ENCODE measurements at regions not wholly inside any gene's neighbourhood (a gene's known extent, or its start where the extent isn't known, plus 50 kb on each side); places are given as distances from the start of the nearest gene placed in this dataset.

DNA sequence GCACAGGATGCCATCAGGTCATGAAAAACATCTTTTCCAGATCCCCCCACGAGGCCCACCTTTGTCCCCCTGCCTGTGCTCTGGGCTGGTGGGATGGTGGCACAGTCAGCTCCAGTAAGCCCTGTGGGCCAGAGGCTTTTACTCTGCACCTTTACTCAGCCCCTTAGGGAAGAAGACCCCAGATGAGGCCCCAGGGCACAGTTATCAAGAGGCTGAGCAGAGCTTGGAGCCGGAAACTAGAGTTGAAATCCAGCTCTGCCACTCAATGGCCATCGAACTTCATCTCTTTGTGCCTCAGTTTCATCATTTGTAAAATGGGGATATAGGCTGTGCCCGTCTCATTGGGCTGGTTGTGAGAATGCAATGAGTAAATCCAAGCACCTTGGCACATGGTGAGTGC, 81.7 kb upstream of the TOX2 start:
- DNase-seq (ENCODE audit: low spot score) (no peak), ATAC-seq (no peak), FAIRE-seq (no peak)
- Histone ChIP-seq H3K36me3 (replicated peaks in 1 of 2; ENCODE audit: control insufficient read depth in 1 of 2, insufficient read depth in 2 of 2, low read length in 2 of 2) (no peaks in the 10 kb centered on the region), H3K9me3 (ENCODE audit: low read length) (no peaks in the 10 kb centered on the region), H3K27ac (ENCODE audit: extremely low read length, insufficient read depth, low read length) (no peak overlapping the region), H3K79me2 (ENCODE audit: insufficient read depth, low read length) (no peaks in the 10 kb centered on the region), H3K4me1 (ENCODE audit: insufficient read depth, low read length) (no peaks in the 10 kb centered on the region), H4K20me1 (ENCODE audit: insufficient read depth, low read length) (no peaks in the 10 kb centered on the region), H3K4me2 (ENCODE audit: low read depth, low read length) (no peak overlapping the region), H3K4me3 (replicated peaks in 1 of 3; ENCODE audit: insufficient read depth in 1 of 3, low read depth in 2 of 3, low read length in 3 of 3) (no peak overlapping the region), H3K9ac (ENCODE audit: insufficient read depth, low read depth, low read length) (no peak overlapping the region), H3K27me3 (ENCODE audit: control insufficient read depth in 1 of 2, insufficient read depth in 2 of 2, low read length in 2 of 2) (peaks cover 2 to 35% of the 10 kb centered on the region in 2 experiments; a peak in 4 of 5 replicates), H2AFZ (ENCODE audit: low read length) (no peak overlapping the region)
- TF ChIP-seq KDM3A (CRISPR knock-in tag; IDR thresholded peaks at IDR 0.05; ENCODE audit: low read depth) (no peak), MED8 (CRISPR knock-in tag; IDR thresholded peaks at IDR 0.05; ENCODE audit: insufficient replicate concordance) (no peak), PRMT3 (CRISPR knock-in tag; IDR thresholded peaks at IDR 0.05; ENCODE audit: borderline replicate concordance, low read depth) (no peak), ZSCAN29 (CRISPR knock-in tag; conservative IDR thresholded peaks at IDR 0.05) (no peak), PCBP1 (IDR thresholded peaks at IDR 0.05; ENCODE audit: borderline replicate concordance, low read depth, low read length) (no peak), E2F1 (CRISPR knock-in tag; IDR thresholded peaks at IDR 0.05) (no peak), TCF12 (IDR thresholded peaks at IDR 0.05) (no peak), TCF12 (CRISPR knock-in tag; IDR thresholded peaks at IDR 0.05) (no peak), ZNF33A (CRISPR knock-in tag; IDR thresholded peaks at IDR 0.05; ENCODE audit: borderline replicate concordance) (no peak), SMYD3 (CRISPR knock-in tag; IDR thresholded peaks at IDR 0.05) (no peak), ZNF230 (CRISPR knock-in tag; IDR thresholded peaks at IDR 0.05) (no peak), MTA1 (CRISPR knock-in tag; IDR thresholded peaks at IDR 0.05; ENCODE audit: borderline replicate concordance) (no peak), ZNF589 (CRISPR knock-in tag; conservative IDR thresholded peaks at IDR 0.05) (no peak), ZNF136 (CRISPR knock-in tag; IDR thresholded peaks at IDR 0.05; ENCODE audit: low read depth) (no peak), GTF3A (CRISPR knock-in tag; conservative IDR thresholded peaks at IDR 0.05) (no peak), BRD4 (CRISPR knock-in tag; IDR thresholded peaks at IDR 0.05) (no peak), RELA (CRISPR knock-in tag; IDR thresholded peaks at IDR 0.05) (no peak), ISL2 (CRISPR knock-in tag; IDR thresholded peaks at IDR 0.05) (no peak), ADNP (CRISPR knock-in tag; IDR thresholded peaks at IDR 0.05) (no peak), RARG (CRISPR knock-in tag; IDR thresholded peaks at IDR 0.05; ENCODE audit: low read depth) (no peak), ETV6 (CRISPR knock-in tag; conservative IDR thresholded peaks at IDR 0.05) (no peak)
- no TSS peak for BruUV-seq (replicated peaks)
- ChIA-PET POLR2A (no interaction called here), CTCF (ENCODE audit: low intra/inter-chr PET ratio, low total read pairs) (no interaction called here)
- intact Hi-C loops (cut with micrococcal nuclease; ENCODE audit: unreplicated experiment), result no loop called here
- in situ Hi-C loops (cut with HindIII; ENCODE audit: extremely low pct_ligation_motif_present, low pct_unique_long_range_greater_than_20kb), result no loop called here
- WGBS (ENCODE audit: low lambda C conversion rate), result 3% methylated on average over 4 of the region's 4 CpGs

Measured in HepG2 (cell line).